ENCODE measurements at regions not wholly inside any gene's neighbourhood (a gene's known extent, or its start where the extent isn't known, plus 50 kb on each side); places are given as distances from the start of the nearest gene placed in this dataset.

- Histone ChIP-seq H3K27me3 (no peaks in the 10 kb centered on the region), H3K9ac (no peak overlapping the region), H3K4me1 (peaks cover 7% of the 10 kb centered on the region; the same call in 1 of the 2 replicates), H3K36me3 (no peaks in the 10 kb centered on the region), H4K20me1 (no peaks in the 10 kb centered on the region), H3K27ac (no peak overlapping the region), H3K9me3 (no peaks in the 10 kb centered on the region), H3K4me2 (0 out of 2 replicates have a peak overlapping the region, but pooled peaks have one; percentile 5), H3K4me3 (no peak overlapping the region)
- no peak for TF ChIP-seq Cebpa-rat (IDR thresholded peaks at IDR 0.05)
Observed at GRCh38 chr2:67782443-67782842, 280.4 kb downstream of the C1D start.

GRCh38 chr2:67783026-67783425, 279.8 kb downstream of the C1D start:
- H3K9ac ChIP-seq = no peak overlapping the region
- H3K36me3 ChIP-seq = no peaks in the 10 kb centered on the region
- H3K4me1 ChIP-seq = peaks cover 7% of the 10 kb centered on the region; the same call in 1 of the 2 replicates
- no peak for TF ChIP-seq Cebpa-rat (IDR thresholded peaks at IDR 0.05)
- H3K9me3 ChIP-seq = no peaks in the 10 kb centered on the region
- no peak overlapping the region for H3K4me3 ChIP-seq
- H3K27me3 ChIP-seq = no peaks in the 10 kb centered on the region
- H4K20me1 ChIP-seq = no peaks in the 10 kb centered on the region
- H3K4me2 ChIP-seq = no peak overlapping the region
- H3K27ac ChIP-seq = no peak overlapping the region

- no peaks in the 10 kb centered on the region for H3K4me1 ChIP-seq
- no peak overlapping the region for H3K4me2 ChIP-seq
Observed at GRCh38 chr2:67790622-67791021, 272.2 kb downstream of the C1D start.

GRCh38 chr2:67792191-67792590, 270.6 kb downstream of the C1D start:
- H3K4me3 ChIP-seq = no peak overlapping the region
- no peaks in the 10 kb centered on the region for H3K4me1 ChIP-seq
- H3K9me3 ChIP-seq = no peaks in the 10 kb centered on the region
- TF ChIP-seq Cebpa-rat (IDR thresholded peaks at IDR 0.05) = no peak
- H3K9ac ChIP-seq = no peak overlapping the region
- no peaks in the 10 kb centered on the region for H4K20me1 ChIP-seq
- no peak overlapping the region for H3K27ac ChIP-seq
- H3K27me3 ChIP-seq = no peaks in the 10 kb centered on the region
- H3K4me2 ChIP-seq = no peak overlapping the region
- H3K36me3 ChIP-seq = no peaks in the 10 kb centered on the region

More at GRCh38 chr2:67790622-67791021, 272.2 kb downstream of the C1D start:
- no peak overlapping the region for H3K27ac ChIP-seq
- TF ChIP-seq Cebpa-rat (IDR thresholded peaks at IDR 0.05) = no peak
- H4K20me1 ChIP-seq = no peaks in the 10 kb centered on the region
- no peaks in the 10 kb centered on the region for H3K27me3 ChIP-seq
- no peaks in the 10 kb centered on the region for H3K9me3 ChIP-seq
- H3K4me3 ChIP-seq = no peak overlapping the region
- H3K9ac ChIP-seq = no peak overlapping the region
- H3K36me3 ChIP-seq = no peaks in the 10 kb centered on the region

GRCh38 chr2:67792681-67793091, 270.1 kb downstream of the C1D start:
- no peak overlapping the region for H3K4me2 ChIP-seq
- H3K27me3 ChIP-seq = no peaks in the 10 kb centered on the region
- no peaks in the 10 kb centered on the region for H3K4me1 ChIP-seq
- H3K9ac ChIP-seq = no peak overlapping the region
- H3K4me3 ChIP-seq = no peak overlapping the region
- H3K27ac ChIP-seq = no peak overlapping the region
- no peaks in the 10 kb centered on the region for H4K20me1 ChIP-seq
- H3K9me3 ChIP-seq = no peaks in the 10 kb centered on the region
- H3K36me3 ChIP-seq = no peaks in the 10 kb centered on the region
- TF ChIP-seq Cebpa-rat (IDR thresholded peaks at IDR 0.05) = no peak

GRCh38 chr2:67797801-67798540, 264.8 kb downstream of the C1D start:
- Histone ChIP-seq H3K4me2 (no peak overlapping the region), H3K4me1 (no peaks in the 10 kb centered on the region)
- TF ChIP-seq Cebpa-rat (IDR thresholded peaks at IDR 0.05) = no peak

GRCh38 chr2:67798541-67799160, 264.2 kb downstream of the C1D start:
- Histone ChIP-seq H3K36me3 (no peaks in the 10 kb centered on the region), H3K4me1 (no peaks in the 10 kb centered on the region), H3K9me3 (no peaks in the 10 kb centered on the region), H4K20me1 (no peaks in the 10 kb centered on the region), H3K4me3 (no peak overlapping the region), H3K27ac (no peak overlapping the region), H3K27me3 (no peaks in the 10 kb centered on the region), H3K9ac (no peak overlapping the region), H3K4me2 (no peak overlapping the region)
- no peak for TF ChIP-seq Cebpa-rat (IDR thresholded peaks at IDR 0.05)

More at GRCh38 chr2:67797801-67798540, 264.8 kb downstream of the C1D start:
- Histone ChIP-seq H3K27ac (no peak overlapping the region), H3K36me3 (no peaks in the 10 kb centered on the region), H3K27me3 (no peaks in the 10 kb centered on the region), H4K20me1 (no peaks in the 10 kb centered on the region), H3K9ac (no peak overlapping the region), H3K4me3 (no peak overlapping the region), H3K9me3 (no peaks in the 10 kb centered on the region)

- Histone ChIP-seq H3K4me3 (no peak overlapping the region), H4K20me1 (no peaks in the 10 kb centered on the region), H3K36me3 (no peaks in the 10 kb centered on the region), H3K4me2 (no peak overlapping the region), H3K9ac (no peak overlapping the region), H3K27ac (no peak overlapping the region), H3K4me1 (no peaks in the 10 kb centered on the region), H3K27me3 (no peaks in the 10 kb centered on the region), H3K9me3 (no peaks in the 10 kb centered on the region)
- TF ChIP-seq Cebpa-rat (IDR thresholded peaks at IDR 0.05) = no peak
Observed at GRCh38 chr2:67799886-67800285, 262.9 kb downstream of the C1D start.

- Histone ChIP-seq H3K27me3 (no peaks in the 10 kb centered on the region), H3K9me3 (peaks cover 3% of the 10 kb centered on the region), H3K4me3 (no peak overlapping the region), H3K4me2 (no peak overlapping the region), H3K36me3 (no peaks in the 10 kb centered on the region), H4K20me1 (no peaks in the 10 kb centered on the region), H3K27ac (no peak overlapping the region), H3K4me1 (no peaks in the 10 kb centered on the region), H3K9ac (no peak overlapping the region)
- no peak for TF ChIP-seq Cebpa-rat (IDR thresholded peaks at IDR 0.05)
Observed at GRCh38 chr2:67802291-67802690, 260.5 kb downstream of the C1D start.

GRCh38 chr2:67802824-67803223, 260.0 kb downstream of the C1D start:
- Histone ChIP-seq H3K9me3 (peaks cover 8% of the 10 kb centered on the region), H3K4me3 (no peak overlapping the region), H3K9ac (no peak overlapping the region), H3K36me3 (no peaks in the 10 kb centered on the region), H3K27ac (no peak overlapping the region), H4K20me1 (no peaks in the 10 kb centered on the region), H3K4me2 (no peak overlapping the region), H3K27me3 (no peaks in the 10 kb centered on the region), H3K4me1 (no peaks in the 10 kb centered on the region)
- TF ChIP-seq Cebpa-rat (IDR thresholded peaks at IDR 0.05) = no peak

Measured in BLaER1 (cell line).